NCI-H226 (cell line): ENCODE measurements at regions not wholly inside any gene's neighbourhood (a gene's known extent, or its start where the extent isn't known, plus 50 kb on each side); places are given as distances from the start of the nearest gene placed in this dataset.

Experiments
- DNase-seq: peaks from one replicate; pipeline ENCODE4 v3.0.0-alpha.2; 2015

DNA sequence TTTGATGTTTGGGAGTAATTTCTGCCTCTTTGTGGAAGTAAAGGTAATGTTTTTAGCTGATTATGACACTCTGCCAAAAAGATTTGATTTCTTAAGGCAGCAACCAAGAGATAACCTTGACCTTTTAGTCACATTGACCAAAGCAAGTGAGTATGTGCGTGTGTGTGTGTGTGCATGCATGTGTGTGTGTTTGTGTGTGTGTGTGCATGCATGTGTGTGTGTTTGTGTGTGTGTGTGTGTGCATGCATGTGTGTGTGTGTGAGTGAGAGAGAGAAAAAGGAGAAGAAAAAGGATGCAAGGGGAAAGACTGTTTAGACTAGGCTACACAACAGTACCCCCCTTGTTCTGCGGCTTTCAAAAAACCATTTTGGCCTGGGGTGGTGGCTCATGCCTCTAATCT, 88.1 kb upstream of the NPVF start:
- no peak for DNase-seq

DNA sequence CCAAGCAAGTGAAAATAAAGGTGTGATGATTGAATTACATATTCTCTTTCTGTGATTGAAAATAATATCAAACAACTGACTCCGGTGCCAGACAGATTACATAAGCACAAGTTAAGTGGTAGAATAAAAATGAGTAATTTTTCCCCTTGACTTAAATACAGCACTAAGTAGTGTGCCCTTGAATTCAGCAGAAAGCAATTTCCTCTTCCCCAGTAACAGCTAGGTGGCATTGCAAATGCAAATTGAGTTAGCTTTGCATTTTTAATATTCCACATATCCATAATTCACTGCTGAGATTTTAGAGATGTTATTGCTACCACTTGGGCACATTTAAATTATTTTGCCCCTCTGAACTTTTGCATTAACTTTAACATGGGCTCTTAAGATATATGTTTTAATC, 89.8 kb upstream of the NPVF start:
- DNase-seq: no peak

GRCh38 chr7:25319707-25320106, 91.4 kb upstream of the NPVF start:
- no peak for DNase-seq

DNA sequence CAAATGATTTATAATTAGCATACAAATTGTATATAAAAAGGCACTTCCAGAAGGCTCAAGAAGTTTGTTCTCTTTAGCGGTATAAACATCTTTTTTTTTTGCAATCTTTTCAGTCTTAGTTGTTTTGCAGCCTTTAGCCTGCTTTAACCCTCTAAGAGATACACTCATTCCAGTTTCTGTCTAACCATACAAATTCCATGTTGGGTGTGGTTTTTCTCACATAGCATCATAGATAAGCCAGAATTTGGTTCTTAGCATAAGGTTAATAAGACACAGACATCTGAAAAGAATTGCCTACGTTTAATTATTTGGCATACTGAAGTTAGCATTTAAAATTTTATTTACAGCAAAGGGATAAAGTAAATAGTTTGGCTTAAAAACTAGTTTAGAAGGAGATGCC, 92.5 kb upstream of the NPVF start:
- DNase-seq: no peak

GRCh38 chr7:25321424-25321823, 93.1 kb upstream of the NPVF start:
- DNase-seq: no peak

GRCh38 chr7:25322473-25322872, 94.2 kb upstream of the NPVF start:
- DNase-seq: no peak

GRCh38 chr7:25325186-25325757, 97.0 kb upstream of the NPVF start:
- no peak for DNase-seq

DNA sequence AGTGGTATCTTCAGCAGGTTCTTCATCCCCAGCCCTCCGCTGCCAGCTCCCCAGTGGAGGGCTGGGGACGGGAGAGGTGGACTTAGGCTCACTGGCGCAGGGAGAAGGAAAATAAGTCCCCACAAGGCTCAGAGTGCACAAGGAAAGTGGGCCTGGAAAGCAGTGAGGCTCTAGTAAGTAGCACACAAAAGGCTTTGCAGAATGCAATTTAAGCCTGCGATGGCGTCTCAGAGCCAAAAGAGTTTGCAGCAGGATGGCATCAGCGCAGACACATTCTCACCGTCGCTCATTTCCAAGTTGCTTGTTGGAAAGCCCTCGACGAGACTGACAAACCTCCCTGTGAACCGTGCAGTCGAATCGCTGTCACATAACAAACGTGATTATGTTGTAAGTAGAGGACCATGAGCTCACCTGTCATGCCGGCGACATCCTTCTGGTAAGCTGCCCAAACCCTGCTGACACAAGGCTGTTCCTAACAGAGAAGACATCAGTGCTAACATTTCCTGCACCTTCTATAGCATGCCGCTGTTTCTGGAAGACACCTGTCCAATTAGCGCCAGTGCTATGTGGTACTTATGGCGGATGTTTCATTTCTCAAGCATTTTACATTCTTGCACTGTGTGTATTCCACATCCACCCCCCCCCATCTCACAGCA, 98.3 kb upstream of the NPVF start:
- DNase-seq: no peak

GRCh38 chr7:25329815-25330214, 101.5 kb upstream of the NPVF start:
- no peak for DNase-seq

- DNase-seq: no peak
Measured at GRCh38 chr7:25333296-25333928, 105.1 kb upstream of the NPVF start.

DNA sequence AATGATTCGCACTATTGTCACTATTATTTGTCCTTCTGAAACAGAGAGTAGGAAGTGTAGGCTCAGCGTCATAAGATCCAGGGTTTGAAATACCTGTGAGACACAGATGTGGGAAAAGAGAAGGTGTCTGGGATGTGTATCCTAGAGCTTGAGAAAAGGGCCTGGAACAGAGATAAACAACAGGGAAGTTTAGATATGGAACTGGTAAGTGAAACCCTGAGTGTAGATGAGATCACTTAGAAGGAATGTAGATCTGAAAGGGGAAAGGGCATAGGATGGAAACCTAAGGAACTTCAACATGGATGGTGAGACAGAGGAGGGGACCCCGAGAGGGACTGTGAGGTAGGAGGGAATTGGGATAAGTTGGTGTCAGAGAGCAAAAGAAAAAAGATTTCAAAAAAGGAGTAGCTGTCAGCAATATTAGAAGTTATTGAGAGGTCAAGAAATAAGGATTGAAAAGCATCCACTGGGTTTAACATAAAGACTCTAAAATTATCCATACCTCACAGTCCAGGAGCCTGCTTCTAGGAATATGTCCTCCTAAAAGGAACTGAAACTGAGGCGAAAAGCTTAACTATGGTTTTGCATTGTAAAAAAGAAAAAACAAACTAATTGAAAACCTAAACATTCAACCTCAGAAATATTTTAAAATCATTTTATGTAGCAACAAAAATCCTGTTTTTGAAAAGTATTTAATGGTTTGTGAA, 119.2 kb upstream of the NPVF start:
- DNase-seq: peak; percentile 19

GRCh38 chr7:25348104-25348503, 119.8 kb upstream of the NPVF start:
- DNase-seq: no peak

GRCh38 chr7:25349283-25350017, 121.2 kb upstream of the NPVF start:
- DNase-seq: no peak

DNA sequence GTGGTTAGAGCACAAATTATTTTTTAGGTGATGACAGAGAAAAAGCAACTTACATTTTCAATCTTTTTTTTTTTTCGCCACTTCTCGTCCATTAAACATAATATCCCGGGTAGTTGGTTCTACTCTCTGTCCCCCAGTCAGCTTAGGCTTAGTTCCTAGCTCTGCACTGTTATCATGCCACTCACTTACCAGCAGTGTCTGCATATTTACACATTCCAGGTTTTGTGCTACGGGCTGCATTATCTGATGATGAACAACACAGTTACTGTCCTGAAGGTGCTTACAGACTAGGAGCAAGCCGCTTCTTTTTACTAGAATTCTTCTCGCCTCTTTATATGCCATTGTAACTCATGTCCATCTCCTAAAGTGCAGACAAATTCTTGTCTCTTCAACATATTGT, 121.8 kb upstream of the NPVF start:
- no peak for DNase-seq

DNA sequence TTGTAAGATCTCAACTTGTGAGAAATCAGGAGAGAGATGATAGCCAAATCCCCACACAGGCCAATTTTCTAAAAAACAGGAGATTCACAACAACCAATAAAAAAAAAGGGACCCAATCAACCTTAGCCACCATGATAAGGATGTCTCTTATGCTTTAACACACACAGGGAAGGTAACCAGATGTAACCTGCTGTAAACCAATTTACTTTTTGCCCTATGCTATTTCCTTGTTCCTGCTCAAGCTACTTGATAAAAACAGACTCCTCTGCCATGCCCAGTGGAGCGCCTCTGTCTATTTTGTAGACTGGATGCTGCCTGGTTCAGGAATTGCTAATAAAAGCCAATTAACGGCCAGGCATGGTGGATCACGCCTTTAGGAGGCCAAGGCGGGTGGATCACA, 123.5 kb upstream of the NPVF start:
- DNase-seq: no peak

- no peak for DNase-seq
Measured at GRCh38 chr7:25353196-25353595, 124.9 kb upstream of the NPVF start.

DNA sequence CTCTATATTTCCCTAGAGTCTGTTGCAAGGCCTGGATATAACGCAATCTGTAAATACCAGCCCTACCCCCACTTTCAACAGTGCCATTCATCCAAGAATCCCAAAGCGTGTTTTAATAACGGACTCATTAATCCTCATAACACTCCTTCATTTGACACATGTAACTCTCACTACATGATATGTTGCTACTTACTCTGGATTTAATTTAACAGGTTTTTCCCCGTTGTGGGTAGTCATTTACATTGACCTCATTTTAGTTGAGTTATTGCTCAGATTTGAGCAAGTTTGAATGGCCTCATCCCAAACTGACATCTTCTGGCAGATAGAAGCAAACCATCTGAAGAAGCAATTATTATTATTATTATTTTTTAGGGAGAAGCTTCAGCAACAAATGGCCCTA, 125.4 kb upstream of the NPVF start:
- no peak for DNase-seq

DNA sequence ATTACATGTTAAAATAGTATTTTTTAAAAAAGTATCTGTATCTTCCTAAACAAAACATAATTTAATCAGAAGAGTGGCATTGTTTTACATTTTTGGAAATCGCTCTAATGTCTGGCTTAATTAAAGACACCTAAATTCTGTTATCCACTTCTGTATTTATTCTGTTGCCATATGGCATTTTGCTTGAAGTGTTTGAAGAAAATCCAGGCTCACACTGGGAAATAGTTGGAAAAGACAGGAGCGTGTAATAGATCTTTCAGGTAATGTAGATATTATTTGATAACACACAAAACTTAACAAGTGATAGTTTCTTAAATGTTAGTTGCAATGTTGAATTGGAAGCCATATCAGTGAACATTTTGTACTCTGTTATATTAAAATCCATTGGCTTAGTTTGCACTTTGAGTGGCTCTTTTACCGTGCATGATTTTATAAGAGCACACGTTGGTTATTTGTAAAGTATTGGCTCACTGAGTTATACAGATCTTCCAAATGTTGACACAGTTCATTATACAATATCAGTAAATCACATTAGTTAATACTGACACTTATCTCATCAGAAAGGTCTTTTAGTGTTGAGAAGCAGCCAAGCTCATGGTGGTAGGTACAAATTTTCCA, 128.4 kb upstream of the NPVF start:
- no peak for DNase-seq

DNA sequence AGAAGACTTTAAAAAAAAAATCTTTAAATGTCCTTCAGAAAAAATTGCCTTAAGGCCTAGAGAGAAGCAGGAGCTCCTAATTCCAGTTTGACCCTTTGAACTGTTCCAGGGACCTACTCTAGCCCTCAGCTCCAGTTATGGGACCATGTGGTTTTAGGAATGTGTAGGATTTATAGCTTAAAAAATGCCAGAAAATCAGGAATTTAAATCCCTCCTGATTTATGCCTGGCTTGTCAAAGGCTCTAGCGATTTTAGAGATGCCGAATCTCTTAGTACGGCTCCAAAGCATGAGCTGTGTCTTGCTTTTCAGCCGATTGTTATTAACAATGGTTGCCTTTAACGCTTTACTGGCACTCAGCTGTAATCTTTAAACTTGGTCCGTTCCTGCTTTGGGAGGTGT, 130.6 kb upstream of the NPVF start:
- no peak for DNase-seq

- DNase-seq: no peak
Measured at GRCh38 chr7:25359471-25360059, 131.3 kb upstream of the NPVF start.

DNA sequence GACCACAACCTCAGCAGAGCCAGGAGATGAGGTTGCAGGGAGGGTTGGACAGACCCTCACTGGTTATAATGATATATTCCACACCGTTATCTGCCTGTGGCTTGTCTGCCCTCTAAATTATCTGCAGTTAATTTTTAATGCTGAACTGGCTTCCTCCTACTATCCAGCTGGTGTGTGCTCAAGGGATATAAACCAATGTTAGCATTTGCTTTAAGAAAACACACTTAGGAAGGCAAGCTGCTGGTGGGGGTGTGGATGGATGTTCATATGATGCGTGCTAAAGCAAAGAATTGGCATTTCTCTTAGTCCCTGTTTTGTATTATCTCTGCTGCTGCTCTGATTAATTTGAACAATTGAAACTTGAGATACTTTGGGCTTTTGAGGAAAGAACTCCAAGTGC, 132.2 kb upstream of the NPVF start:
- DNase-seq: no peak

GRCh38 chr7:25361387-25361786, 133.1 kb upstream of the NPVF start:
- no peak for DNase-seq

- no peak for DNase-seq
Measured at GRCh38 chr7:25361863-25362262, 133.6 kb upstream of the NPVF start.
